Trophoblast cell (in vitro differentiated cells and primary cell): ENCODE measurements at regions not wholly inside any gene's neighbourhood (a gene's known extent, or its start where the extent isn't known, plus 50 kb on each side); places are given as distances from the start of the nearest gene placed in this dataset.

ENCODE experiments used
- DNase-seq, 2 donors: peaks; one replicate each; pipeline ENCODE4 v3.0.0-alpha.2; 2016
- H2AFZ ChIP-seq: 2 replicates; pipeline ENCODE4 v1.6.1; 2013; ENCODE audit warnings: low read length, moderate library complexity, mild to moderate bottlenecking; ENCODE audit not compliant: insufficient read depth, poor library complexity
- H2AK5ac ChIP-seq: 2 replicates; pipeline ENCODE4 v1.6.1; 2013; ENCODE audit warnings: mild to moderate bottlenecking, low read length
- H2BK120ac ChIP-seq: 2 replicates; pipeline ENCODE4 v1.6.1; 2013; ENCODE audit warnings: low read length, mild to moderate bottlenecking, moderate library complexity; ENCODE audit not compliant: insufficient read depth, poor library complexity
- H2BK12ac ChIP-seq: 2 replicates; pipeline ENCODE4 v1.6.1; 2013; ENCODE audit warnings: mild to moderate bottlenecking, low read length, moderate library complexity
- H2BK5ac ChIP-seq: 2 replicates; pipeline ENCODE4 v1.6.1; 2013; ENCODE audit warnings: low read length, low read depth, moderate library complexity, mild to moderate bottlenecking; ENCODE audit not compliant: poor library complexity
- H3K14ac ChIP-seq: 2 replicates; pipeline ENCODE4 v1.6.1; 2013; ENCODE audit warnings: mild to moderate bottlenecking, low read length
- H3K18ac ChIP-seq: 2 replicates; pipeline ENCODE4 v1.6.1; 2013; ENCODE audit warnings: mild to moderate bottlenecking, low read length
- H3K23ac ChIP-seq: 2 replicates; pipeline ENCODE4 v1.6.1; 2013; ENCODE audit warnings: low read length
- H3K27ac ChIP-seq: 2 replicates; pipeline ENCODE4 v1.5.1; 2013; ENCODE audit warnings: low read depth, mild to moderate bottlenecking, inconsistent platforms, low read length, moderate library complexity
- H3K27me3 ChIP-seq: 2 replicates; pipeline ENCODE4 v1.6.1; 2013; ENCODE audit warnings: inconsistent platforms, mild to moderate bottlenecking, low read length, moderate library complexity; ENCODE audit not compliant: insufficient read depth
- H3K36me3 ChIP-seq, 2 experiments: 1 replicate in 1 of 2; 2 replicates in 1 of 2; pipeline ENCODE4 v1.6.1; 2013; ENCODE audit warnings: low read length in 2 of 2, mild to moderate bottlenecking in 2 of 2, moderate library complexity in 1 of 2; ENCODE audit not compliant: insufficient read depth in 2 of 2, control insufficient read depth in 1 of 2
- H3K4ac ChIP-seq: 2 replicates; pipeline ENCODE4 v1.6.1; 2013; ENCODE audit warnings: low read depth, mild to moderate bottlenecking, low read length, moderate library complexity
- H3K4me1 ChIP-seq, 2 experiments: 1 replicate in 1 of 2; 2 replicates in 1 of 2; pipeline ENCODE4 v1.6.1; 2013; ENCODE audit warnings: low read length in 2 of 2, mild to moderate bottlenecking in 2 of 2, moderate library complexity in 1 of 2; ENCODE audit not compliant: insufficient read depth in 2 of 2, control insufficient read depth in 1 of 2
- H3K4me2 ChIP-seq: 2 replicates; pipeline ENCODE4 v1.6.1; 2013; ENCODE audit warnings: inconsistent platforms, mild to moderate bottlenecking, low read length, moderate library complexity
- H3K4me3 ChIP-seq: 2 replicates; pipeline ENCODE4 v1.5.1; 2013; ENCODE audit warnings: mild to moderate bottlenecking, low read depth, low read length, inconsistent platforms
- H3K79me1 ChIP-seq: one replicate; pipeline ENCODE4 v1.6.1; 2013; ENCODE audit warnings: low read length
- H3K79me2 ChIP-seq: 2 replicates; pipeline ENCODE4 v1.6.1; 2013; ENCODE audit warnings: low read length, mild to moderate bottlenecking; ENCODE audit not compliant: control insufficient read depth, insufficient read depth, poor library complexity
- H3K9ac ChIP-seq: 2 replicates; pipeline ENCODE4 v1.6.1; 2013; ENCODE audit warnings: mild to moderate bottlenecking, low read length
- H3K9me3 ChIP-seq: 2 replicates; pipeline ENCODE4 v1.6.1; 2013; ENCODE audit warnings: low read depth, mild to moderate bottlenecking, control low read depth, inconsistent platforms, low read length; ENCODE audit not compliant: insufficient read depth
- H4K12ac ChIP-seq: 2 replicates; pipeline ENCODE4 v1.6.1; 2013; ENCODE audit warnings: low read depth, mild to moderate bottlenecking, low read length, moderate library complexity
- H4K8ac ChIP-seq: 2 replicates; pipeline ENCODE4 v1.6.1; 2013; ENCODE audit warnings: low read depth, mild to moderate bottlenecking, low read length, moderate library complexity
- H4K91ac ChIP-seq: one replicate; pipeline ENCODE4 v1.6.1; 2013; ENCODE audit warnings: low read depth, mild to moderate bottlenecking, low read length, moderate library complexity
- WGBS: extraction: QIAGEN DNeasy Blood & Tissue Kit; methylation state at CpG from one replicate; pipeline ENCODE4 v1.1.7; 2013; ENCODE audit warnings: missing lambda C conversion rate; ENCODE audit not compliant: insufficient read length, insufficient coverage; ENCODE audit errors: extremely low coverage; 5-methylcytosine and 5-hydroxymethylcytosine counted together

DNA sequence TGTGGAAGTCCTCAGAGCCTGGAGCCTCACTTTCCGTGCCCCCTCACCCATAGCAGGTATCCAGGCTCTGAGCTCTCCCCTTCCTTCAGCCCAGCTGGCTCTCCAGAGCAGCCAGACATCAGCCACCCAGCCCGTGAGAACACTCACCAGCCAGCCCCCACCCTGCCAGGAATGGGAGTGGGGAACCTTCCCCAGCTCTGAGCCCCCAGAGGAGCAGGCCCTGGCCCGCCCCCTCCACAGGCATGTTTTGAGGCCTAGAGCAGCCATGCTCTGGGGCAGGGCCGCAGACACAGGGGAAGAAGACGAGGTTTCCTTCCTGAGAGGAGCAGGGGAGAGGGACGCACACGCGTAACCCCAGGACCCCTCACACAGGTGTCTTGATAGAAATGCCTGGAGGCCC is 70.0 kb upstream of the COL13A1 start:
- Histone ChIP-seq H3K27me3 (no peaks in the 10 kb centered on the region), H3K27ac (no peak overlapping the region), H3K4ac (no peak overlapping the region), H2BK5ac (no peak overlapping the region), H3K4me3 (no peak overlapping the region), H3K79me2 (no peaks in the 10 kb centered on the region), H3K36me3 (no peaks in the 10 kb centered on the region), H3K9ac (no peak overlapping the region), H3K79me1 (no peaks in the 10 kb centered on the region), H3K23ac (no peak overlapping the region), H2BK12ac (no peak overlapping the region), H2BK120ac (no peak overlapping the region), H3K18ac (no peak overlapping the region), H4K12ac (no peak overlapping the region), H2AFZ (no peak overlapping the region), H3K4me1 (peaks cover 4 to 5% of the 10 kb centered on the region in 2 experiments), H3K4me2 (no peak overlapping the region), H3K9me3 (peaks cover 2% of the 10 kb centered on the region), H3K14ac (no peak overlapping the region), H2AK5ac (no peak overlapping the region), H4K8ac (no peak overlapping the region), H4K91ac (no peak overlapping the region)
- DNase-seq = no peak
- no CpG with 5 or more reads among the region's 8 CpGs for WGBS

DNA sequence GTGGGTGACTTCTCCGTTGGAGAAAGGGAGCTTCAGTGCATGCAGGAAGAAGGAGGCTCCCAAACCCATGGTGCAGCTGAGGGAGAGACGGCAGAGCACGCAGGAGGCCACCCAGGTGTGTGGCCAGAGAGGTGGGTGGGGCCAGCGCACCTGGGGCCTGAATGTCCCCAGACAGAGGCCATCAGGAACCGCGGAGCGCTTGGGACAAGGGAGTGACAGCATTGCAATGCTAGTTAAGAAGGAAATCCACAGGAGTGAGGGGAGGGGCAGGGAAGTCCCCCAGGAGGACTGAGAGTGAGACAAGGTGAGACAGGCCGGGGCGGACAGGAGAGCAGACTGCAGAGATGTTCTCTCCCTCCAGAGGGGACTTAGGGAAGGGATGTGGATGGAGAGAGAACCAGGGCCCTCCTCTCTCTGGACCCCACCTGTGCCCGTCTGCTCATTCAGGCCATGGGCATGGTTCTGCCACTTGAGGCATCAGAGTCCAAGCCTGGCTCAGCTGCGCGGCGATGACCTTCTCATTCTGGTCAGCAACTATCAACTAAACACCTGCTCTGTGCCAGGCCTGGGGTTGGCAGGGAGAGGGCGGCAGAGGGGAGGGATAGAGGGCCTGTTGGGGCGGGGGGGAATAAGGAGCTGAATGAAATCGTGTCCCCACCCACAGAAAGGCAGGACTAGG is 69.4 kb upstream of the COL13A1 start:
- no peak overlapping the region for H3K18ac ChIP-seq
- H4K12ac ChIP-seq = no peak overlapping the region
- no peak overlapping the region for H2BK120ac ChIP-seq
- no peaks in the 10 kb centered on the region for H3K36me3 ChIP-seq
- DNase-seq = no peak
- no peak overlapping the region for H3K9ac ChIP-seq
- peaks cover 4 to 5% of the 10 kb centered on the region in 2 experiments for H3K4me1 ChIP-seq
- no peak overlapping the region for H3K23ac ChIP-seq
- H3K27ac ChIP-seq = no peak overlapping the region
- H2BK5ac ChIP-seq = no peak overlapping the region
- H4K8ac ChIP-seq = no peak overlapping the region
- H3K79me1 ChIP-seq = no peaks in the 10 kb centered on the region
- H3K4me2 ChIP-seq = no peak overlapping the region
- no peak overlapping the region for H2BK12ac ChIP-seq
- no peak overlapping the region for H3K14ac ChIP-seq
- peaks cover 2% of the 10 kb centered on the region for H3K9me3 ChIP-seq
- no CpG with 5 or more reads among the region's 16 CpGs for WGBS
- H4K91ac ChIP-seq = no peak overlapping the region
- H3K79me2 ChIP-seq = no peaks in the 10 kb centered on the region
- no peaks in the 10 kb centered on the region for H3K27me3 ChIP-seq
- no peak overlapping the region for H3K4me3 ChIP-seq
- no peak overlapping the region for H3K4ac ChIP-seq
- no peak overlapping the region for H2AFZ ChIP-seq
- H2AK5ac ChIP-seq = no peak overlapping the region

DNA sequence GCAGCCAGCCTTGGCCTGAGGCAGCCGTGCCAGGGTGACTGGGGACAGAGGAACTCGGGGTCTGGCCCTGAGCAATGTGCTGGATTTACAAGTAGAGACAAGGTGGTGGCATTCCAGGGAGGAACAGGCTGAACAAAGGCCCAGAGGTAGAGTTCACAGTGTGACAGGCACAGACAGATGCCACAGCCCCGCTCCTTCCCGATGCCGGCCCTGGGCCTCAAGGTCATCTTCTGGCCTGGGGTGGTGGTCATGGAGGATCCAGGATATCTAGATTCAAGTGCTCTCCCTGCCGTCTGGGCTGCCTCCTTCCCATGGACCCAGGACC is 68.9 kb upstream of the COL13A1 start:
- Histone ChIP-seq H3K9ac (no peak overlapping the region), H3K23ac (no peak overlapping the region), H2BK12ac (no peak overlapping the region), H3K14ac (no peak overlapping the region), H2AK5ac (no peak overlapping the region), H3K36me3 (no peaks in the 10 kb centered on the region), H4K12ac (no peak overlapping the region), H4K91ac (no peak overlapping the region), H3K4me1 (peaks cover 4 to 5% of the 10 kb centered on the region in 2 experiments), H2AFZ (no peak overlapping the region), H3K27me3 (no peaks in the 10 kb centered on the region), H3K18ac (no peak overlapping the region), H2BK120ac (no peak overlapping the region), H3K9me3 (peaks cover 2% of the 10 kb centered on the region), H3K79me2 (no peaks in the 10 kb centered on the region), H3K4me2 (no peak overlapping the region), H3K4ac (no peak overlapping the region), H3K79me1 (no peaks in the 10 kb centered on the region), H3K27ac (no peak overlapping the region), H3K4me3 (no peak overlapping the region), H4K8ac (no peak overlapping the region), H2BK5ac (no peak overlapping the region)
- DNase-seq = no peak
- WGBS = no CpG with 5 or more reads among the region's 6 CpGs

- no peak overlapping the region for H4K8ac ChIP-seq
- H3K4me3 ChIP-seq = no peak overlapping the region
Observed at GRCh38 chr10:69733791-69734261, 67.9 kb upstream of the COL13A1 start.

More at GRCh38 chr10:69733791-69734261, 67.9 kb upstream of the COL13A1 start:
- Histone ChIP-seq H2BK12ac (no peak overlapping the region), H3K4me1 (peaks cover 0 to under 1% of the 10 kb centered on the region in 2 experiments), H3K14ac (no peak overlapping the region), H3K9ac (no peak overlapping the region), H2BK5ac (no peak overlapping the region), H3K79me1 (no peaks in the 10 kb centered on the region), H3K27me3 (no peaks in the 10 kb centered on the region), H3K9me3 (peaks cover 2% of the 10 kb centered on the region), H2BK120ac (no peak overlapping the region), H3K79me2 (no peaks in the 10 kb centered on the region), H3K36me3 (no peaks in the 10 kb centered on the region), H2AFZ (no peak overlapping the region), H3K4ac (no peak overlapping the region), H3K4me2 (no peak overlapping the region), H3K23ac (no peak overlapping the region), H2AK5ac (no peak overlapping the region), H4K91ac (no peak overlapping the region), H4K12ac (no peak overlapping the region), H3K18ac (no peak overlapping the region), H3K27ac (no peak overlapping the region)
- DNase-seq = no peak
- no CpG with 5 or more reads among the region's 4 CpGs for WGBS
